ENCODE measurements at regions not wholly inside any gene's neighbourhood (a gene's known extent, or its start where the extent isn't known, plus 50 kb on each side); places are given as distances from the start of the nearest gene placed in this dataset.

- no peaks in the 10 kb centered on the region for H3K36me3 Mint-ChIP-seq
- no peaks in the 10 kb centered on the region for H3K4me1 Mint-ChIP-seq
- no peak overlapping the region for H3K27ac Mint-ChIP-seq
- H3K9me3 Mint-ChIP-seq = no peaks in the 10 kb centered on the region
- no peak overlapping the region for H3K4me3 Mint-ChIP-seq
- peaks cover 2% of the 10 kb centered on the region for H3K27me3 Mint-ChIP-seq
These were observed 105.4 kb downstream of the ACKR3 start for GRCh38 chr2:236675051-236675450.

- peaks cover 2% of the 10 kb centered on the region for H3K27me3 Mint-ChIP-seq
- no peaks in the 10 kb centered on the region for H3K9me3 Mint-ChIP-seq
- no peak overlapping the region for H3K27ac Mint-ChIP-seq
- no peaks in the 10 kb centered on the region for H3K36me3 Mint-ChIP-seq
- H3K4me1 Mint-ChIP-seq = no peaks in the 10 kb centered on the region
- H3K4me3 Mint-ChIP-seq = no peak overlapping the region
These were observed 105.9 kb downstream of the ACKR3 start for GRCh38 chr2:236675526-236675925.

GRCh38 chr2:236676136-236676873 is 106.7 kb downstream of the ACKR3 start:
- Mint-ChIP-seq H3K4me3 (no peak overlapping the region), H3K27me3 (peaks cover 2% of the 10 kb centered on the region), H3K36me3 (no peaks in the 10 kb centered on the region), H3K4me1 (no peaks in the 10 kb centered on the region), H3K27ac (no peak overlapping the region), H3K9me3 (no peaks in the 10 kb centered on the region)

- Mint-ChIP-seq H3K9me3 (no peaks in the 10 kb centered on the region), H3K4me3 (no peak overlapping the region), H3K36me3 (no peaks in the 10 kb centered on the region), H3K27ac (no peak overlapping the region), H3K27me3 (peaks cover 2% of the 10 kb centered on the region), H3K4me1 (no peaks in the 10 kb centered on the region)
These were observed 107.7 kb downstream of the ACKR3 start for GRCh38 chr2:236677368-236677767.

GRCh38 chr2:236678307-236678975 is 108.8 kb downstream of the ACKR3 start:
- Mint-ChIP-seq H3K27ac (no peak overlapping the region), H3K27me3 (peaks cover 2% of the 10 kb centered on the region), H3K9me3 (no peaks in the 10 kb centered on the region), H3K4me3 (no peak overlapping the region), H3K36me3 (no peaks in the 10 kb centered on the region), H3K4me1 (no peaks in the 10 kb centered on the region)

- no peak overlapping the region for H3K4me3 Mint-ChIP-seq
- H3K27ac Mint-ChIP-seq = no peak overlapping the region
- H3K36me3 Mint-ChIP-seq = no peaks in the 10 kb centered on the region
- H3K9me3 Mint-ChIP-seq = no peaks in the 10 kb centered on the region
- H3K4me1 Mint-ChIP-seq = no peaks in the 10 kb centered on the region
- H3K27me3 Mint-ChIP-seq = peaks cover 2% of the 10 kb centered on the region
These were observed 110.5 kb downstream of the ACKR3 start for GRCh38 chr2:236679884-236680860.

GRCh38 chr2:236682651-236683422 is 113.2 kb downstream of the ACKR3 start:
- Mint-ChIP-seq H3K4me3 (no peak overlapping the region), H3K9me3 (no peaks in the 10 kb centered on the region), H3K36me3 (no peaks in the 10 kb centered on the region), H3K27ac (no peak overlapping the region), H3K27me3 (peaks cover 1% of the 10 kb centered on the region), H3K4me1 (no peaks in the 10 kb centered on the region)

GRCh38 chr2:236684504-236685256 is 115.1 kb downstream of the ACKR3 start:
- Mint-ChIP-seq H3K4me1 (no peaks in the 10 kb centered on the region), H3K36me3 (no peaks in the 10 kb centered on the region), H3K27me3 (peaks cover 2% of the 10 kb centered on the region), H3K27ac (no peak overlapping the region), H3K4me3 (no peak overlapping the region), H3K9me3 (no peaks in the 10 kb centered on the region)

GRCh38 chr2:236685361-236685760 is 115.7 kb downstream of the ACKR3 start:
- Mint-ChIP-seq H3K36me3 (no peaks in the 10 kb centered on the region), H3K27ac (no peak overlapping the region), H3K9me3 (no peaks in the 10 kb centered on the region), H3K4me3 (no peak overlapping the region), H3K27me3 (peaks cover 4% of the 10 kb centered on the region), H3K4me1 (no peaks in the 10 kb centered on the region)

GRCh38 chr2:236685979-236686520 is 116.4 kb downstream of the ACKR3 start:
- no peaks in the 10 kb centered on the region for H3K9me3 Mint-ChIP-seq
- H3K36me3 Mint-ChIP-seq = no peaks in the 10 kb centered on the region
- no peak overlapping the region for H3K4me3 Mint-ChIP-seq
- no peaks in the 10 kb centered on the region for H3K4me1 Mint-ChIP-seq
- no peak overlapping the region for H3K27ac Mint-ChIP-seq
- H3K27me3 Mint-ChIP-seq = peaks cover 4% of the 10 kb centered on the region

GRCh38 chr2:236686561-236686960 is 116.9 kb downstream of the ACKR3 start:
- H3K36me3 Mint-ChIP-seq = no peaks in the 10 kb centered on the region
- H3K4me3 Mint-ChIP-seq = no peak overlapping the region
- H3K27me3 Mint-ChIP-seq = peaks cover 4% of the 10 kb centered on the region
- no peaks in the 10 kb centered on the region for H3K4me1 Mint-ChIP-seq
- H3K27ac Mint-ChIP-seq = no peak overlapping the region
- no peaks in the 10 kb centered on the region for H3K9me3 Mint-ChIP-seq

GRCh38 chr2:236687296-236687965 is 117.8 kb downstream of the ACKR3 start:
- no peak overlapping the region for H3K4me3 Mint-ChIP-seq
- H3K27me3 Mint-ChIP-seq = peaks cover 4% of the 10 kb centered on the region
- H3K27ac Mint-ChIP-seq = no peak overlapping the region
- no peaks in the 10 kb centered on the region for H3K4me1 Mint-ChIP-seq
- no peaks in the 10 kb centered on the region for H3K36me3 Mint-ChIP-seq
- no peaks in the 10 kb centered on the region for H3K9me3 Mint-ChIP-seq

GRCh38 chr2:236688157-236688556 is 118.5 kb downstream of the ACKR3 start:
- Mint-ChIP-seq H3K9me3 (no peaks in the 10 kb centered on the region), H3K36me3 (no peaks in the 10 kb centered on the region), H3K4me1 (no peaks in the 10 kb centered on the region), H3K27me3 (peaks cover 4% of the 10 kb centered on the region), H3K27ac (no peak overlapping the region), H3K4me3 (no peak overlapping the region)
